Right ventricle myocardium superior (tissue), 1 donor: ENCODE measurements at regions not wholly inside any gene's neighbourhood (a gene's known extent, or its start where the extent isn't known, plus 50 kb on each side); places are given as distances from the start of the nearest gene placed in this dataset.

Experiments
- ATAC-seq: fragments of 200-7000 bp; cut with Tn5 transposase; one replicate; pipeline ENCODE4 v1.9.1; 2020; ENCODE audit warnings: mild to moderate bottlenecking; ENCODE audit not compliant: poor library complexity
- DNase-seq: peaks from one replicate; pipeline ENCODE4 v3.0.0-alpha.2; 2020
- intact Hi-C: fragments of 100-400 bp; cut with DNase I; formaldehyde crosslinking; loops from one replicate; pipeline ENCODE4 v1.11.2; 2022
- donor health status: DM: no; HTN: yes; CAD: no; lungs with severe emphysema.

GRCh38 chr5:96157077-96157780 is 195.6 kb upstream of the ELL2 start:
- DNase-seq (no peak), ATAC-seq (no peak)
- intact Hi-C loops = no loop called here

- no peak for ATAC-seq
- DNase-seq = no peak
- intact Hi-C loops = no loop called here
Observed at GRCh38 chr5:96155147-96155546, 193.5 kb upstream of the ELL2 start.

- intact Hi-C loops = no loop called here
- DNase-seq (no peak), ATAC-seq (no peak)
Observed at GRCh38 chr5:96151891-96152290, 190.2 kb upstream of the ELL2 start.

GRCh38 chr5:96150007-96150406 is 188.4 kb upstream of the ELL2 start:
- intact Hi-C loops = no loop called here
- DNase-seq (no peak), ATAC-seq (no peak)

GRCh38 chr5:96149546-96149945 is 187.9 kb upstream of the ELL2 start:
- DNase-seq = no peak
- no peak for ATAC-seq
- intact Hi-C loops = no loop called here

- DNase-seq (no peak), ATAC-seq (no peak)
- intact Hi-C loops = no loop called here
Observed at GRCh38 chr5:96149021-96149420, 187.4 kb upstream of the ELL2 start.

- ATAC-seq = no peak
- DNase-seq = no peak
- intact Hi-C loops = no loop called here
Observed at GRCh38 chr5:96148376-96148775, 186.7 kb upstream of the ELL2 start.

- ATAC-seq = no peak
- no peak for DNase-seq
- intact Hi-C loops = no loop called here
Observed at GRCh38 chr5:96147866-96148265, 186.2 kb upstream of the ELL2 start.

- DNase-seq (no peak), ATAC-seq (peak; percentile 65)
- intact Hi-C loops = no loop called here
Observed at GRCh38 chr5:96146675-96147074, 185.0 kb upstream of the ELL2 start.

- DNase-seq = no peak
- intact Hi-C loops = no loop called here
- ATAC-seq = no peak
Observed at GRCh38 chr5:96144289-96144688, 182.6 kb upstream of the ELL2 start.

GRCh38 chr5:96143450-96143849 is 181.8 kb upstream of the ELL2 start:
- intact Hi-C loops = no loop called here
- DNase-seq = no peak

GRCh38 chr5:96142786-96143434 is 181.3 kb upstream of the ELL2 start:
- DNase-seq (no peak), ATAC-seq (no peak)
- intact Hi-C loops = no loop called here

More at GRCh38 chr5:96143450-96143849, 181.8 kb upstream of the ELL2 start:
- ATAC-seq = no peak

GRCh38 chr5:96142184-96142781 is 180.6 kb upstream of the ELL2 start:
- no peak for DNase-seq
- intact Hi-C loops = no loop called here
- no peak for ATAC-seq

GRCh38 chr5:96141749-96142148 is 180.1 kb upstream of the ELL2 start:
- DNase-seq (no peak), ATAC-seq (no peak)
- intact Hi-C loops = no loop called here

- no peak for DNase-seq
- ATAC-seq = no peak
- intact Hi-C loops = no loop called here
Observed at GRCh38 chr5:96140496-96140895, 178.8 kb upstream of the ELL2 start.

- intact Hi-C loops = no loop called here
- DNase-seq = no peak
- ATAC-seq = no peak
Observed at GRCh38 chr5:96140084-96140483, 178.4 kb upstream of the ELL2 start.

GRCh38 chr5:96134886-96135285 is 173.2 kb upstream of the ELL2 start:
- DNase-seq = no peak
- intact Hi-C loops = no loop called here
- no peak for ATAC-seq

GRCh38 chr5:96133341-96134079 is 171.9 kb upstream of the ELL2 start:
- DNase-seq = no peak
- no peak for ATAC-seq
- intact Hi-C loops = no loop called here

- no peak for DNase-seq
- intact Hi-C loops = no loop called here
- no peak for ATAC-seq
Observed at GRCh38 chr5:96129276-96129675, 167.6 kb upstream of the ELL2 start.
